HFF-Myc (cell line): ENCODE measurements at regions not wholly inside any gene's neighbourhood (a gene's known extent, or its start where the extent isn't known, plus 50 kb on each side); places are given as distances from the start of the nearest gene placed in this dataset.

Experiments
- DNase-seq: peaks from one replicate; pipeline ENCODE4 v3.0.0-alpha.2; 2011; ENCODE audit warnings: low read depth; ENCODE audit errors: extremely low read depth
- H3K4me3 ChIP-seq: replicated peaks from 2 replicates; pipeline ENCODE4 v1.5.1; 2011; ENCODE audit warnings: low read depth, mild to moderate bottlenecking, control low read depth, low read length
- CTCF ChIP-seq: IDR thresholded peaks from 2 replicates; pipeline ENCODE4 v1.5.1; 2012; ENCODE audit warnings: mild to moderate bottlenecking, low read depth, low read length, control low read depth; ENCODE audit errors: missing control alignments

DNA sequence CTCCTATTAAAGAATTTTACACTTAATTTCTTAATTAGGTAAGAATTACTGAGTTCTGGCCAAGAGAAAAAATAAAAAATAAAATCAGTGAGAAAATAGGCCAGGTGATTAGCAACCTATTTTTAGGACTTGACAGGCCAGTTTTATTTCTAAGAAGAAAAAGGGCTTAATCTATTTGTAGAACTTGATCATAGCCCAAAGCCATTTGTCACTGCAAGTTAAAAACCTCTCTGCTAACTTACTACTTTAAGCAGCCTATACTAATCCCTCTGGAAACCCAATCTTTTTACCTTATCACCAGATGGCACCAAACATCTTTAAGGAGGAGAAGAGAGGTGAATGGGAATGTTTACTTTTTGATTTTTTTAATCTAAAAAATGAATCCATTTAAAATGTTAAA lies 222.1 kb upstream of the RHOBTB1 start:
- TF ChIP-seq CTCF = no peak
- H3K4me3 ChIP-seq = no peak overlapping the region
- DNase-seq = no peak

DNA sequence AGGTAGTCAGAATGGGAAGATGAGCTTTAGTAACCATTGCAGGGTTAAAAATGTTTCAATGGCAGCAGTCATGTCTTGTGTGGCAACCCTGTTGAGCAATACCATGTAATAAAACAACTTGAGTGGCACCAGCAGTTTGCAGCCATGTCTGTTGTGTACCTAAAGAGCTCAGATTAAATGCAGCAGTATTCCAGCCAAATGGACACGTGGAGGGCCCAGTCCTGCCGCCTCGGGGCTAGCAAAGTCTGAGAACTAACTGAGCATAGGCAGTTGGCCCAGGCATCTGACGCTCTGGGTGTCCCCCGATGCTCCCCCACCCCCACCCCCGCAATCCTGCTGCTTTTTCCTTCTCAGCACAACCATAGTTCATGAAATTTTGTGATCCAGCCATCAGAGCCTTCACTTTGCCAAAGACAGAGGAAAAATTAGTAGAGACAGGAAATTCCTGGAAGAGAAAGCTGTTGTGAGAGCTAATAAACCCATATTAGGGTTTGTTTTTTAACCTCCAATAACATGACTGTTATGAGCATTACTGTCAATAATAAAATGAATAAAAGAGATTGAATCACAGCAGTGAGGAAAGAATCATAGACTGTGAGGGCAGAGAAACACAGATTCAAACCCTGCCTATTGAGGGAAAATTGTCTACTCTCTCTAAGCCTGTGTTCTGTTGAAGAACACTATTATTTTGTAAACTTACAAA lies 220.6 kb upstream of the RHOBTB1 start:
- TF ChIP-seq CTCF = no peak
- DNase-seq = no peak
- H3K4me3 ChIP-seq = no peak overlapping the region

GRCh38 chr10:61163403-61163802 lies 219.4 kb upstream of the RHOBTB1 start:
- no peak for DNase-seq
- no peak for TF ChIP-seq CTCF
- H3K4me3 ChIP-seq = no peak overlapping the region

DNA sequence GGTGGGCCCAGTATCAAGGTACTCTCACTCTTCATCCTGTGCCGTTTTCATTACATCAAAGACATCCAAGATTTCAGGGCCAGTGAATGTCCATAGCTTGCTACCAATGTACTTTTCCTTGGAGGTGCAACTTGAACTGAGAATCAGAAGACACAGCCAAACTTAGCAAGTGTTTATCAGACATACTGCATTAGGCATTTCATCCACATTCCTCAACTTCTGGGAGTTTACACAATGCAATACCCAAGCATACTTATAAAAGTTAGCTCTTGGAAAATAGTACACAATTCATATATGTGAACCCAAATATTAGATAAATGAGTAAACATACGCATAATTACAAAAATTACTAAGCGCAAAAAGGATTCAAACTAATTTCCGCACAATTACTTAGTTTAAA lies 216.3 kb upstream of the RHOBTB1 start:
- H3K4me3 ChIP-seq = no peak overlapping the region
- TF ChIP-seq CTCF = no peak
- no peak for DNase-seq

- no peak for TF ChIP-seq CTCF
- H3K4me3 ChIP-seq = no peak overlapping the region
- no peak for DNase-seq
Measured at GRCh38 chr10:61159253-61159652, 215.3 kb upstream of the RHOBTB1 start.

DNA sequence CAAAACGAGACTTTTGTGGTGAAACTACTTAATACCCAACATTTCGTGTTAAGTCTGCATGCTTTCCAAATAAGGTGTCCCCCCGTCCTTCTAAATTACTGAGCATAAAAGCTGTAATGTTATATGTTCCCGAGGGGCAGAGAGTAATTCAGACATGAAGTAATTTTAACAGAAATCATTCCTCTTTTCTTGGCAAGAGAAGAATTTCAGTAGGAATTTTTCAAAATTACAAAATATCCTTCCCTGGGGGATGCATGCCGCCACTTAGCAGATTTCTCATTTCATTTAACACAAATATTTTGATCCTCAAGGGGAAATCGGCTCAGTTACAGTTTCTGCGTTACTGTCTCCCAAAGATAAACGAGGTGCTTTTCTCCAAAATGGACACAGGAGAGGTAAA lies 213.2 kb upstream of the RHOBTB1 start:
- no peak overlapping the region for H3K4me3 ChIP-seq
- no peak for DNase-seq
- TF ChIP-seq CTCF = no peak

GRCh38 chr10:61153771-61154170 lies 209.8 kb upstream of the RHOBTB1 start:
- no peak for DNase-seq
- no peak overlapping the region for H3K4me3 ChIP-seq
- no peak for TF ChIP-seq CTCF
